ENCODE measurements at regions not wholly inside any gene's neighbourhood (a gene's known extent, or its start where the extent isn't known, plus 50 kb on each side); places are given as distances from the start of the nearest gene placed in this dataset.
"Not testable (repeated sequence)": the region's sequence is repeated elsewhere in the genome, so short reads cannot be mapped to it uniquely, and the experiment has no call there.

- no peak for ATAC-seq
Observed at GRCh38 chr3:110016235-110016815, 679.0 kb upstream of the DPPA4 start.

GRCh38 chr3:110017304-110017703 lies 680.0 kb upstream of the DPPA4 start:
- ATAC-seq = no peak

- ATAC-seq = no peak
Observed at GRCh38 chr3:110021659-110022058, 684.3 kb upstream of the DPPA4 start.

GRCh38 chr3:110023022-110023421 lies 685.7 kb upstream of the DPPA4 start:
- ATAC-seq = not testable (repeated sequence)

- ATAC-seq = no peak
Observed at GRCh38 chr3:110026421-110026820, 689.1 kb upstream of the DPPA4 start.

GRCh38 chr3:110027446-110028080 lies 690.2 kb upstream of the DPPA4 start:
- ATAC-seq = no peak

GRCh38 chr3:110031975-110032374 lies 694.6 kb upstream of the DPPA4 start:
- no peak for ATAC-seq

GRCh38 chr3:110059431-110059830 lies 722.1 kb upstream of the DPPA4 start:
- ATAC-seq = no peak

- ATAC-seq = no peak
Observed at GRCh38 chr3:110062716-110063115, 725.4 kb upstream of the DPPA4 start.

- no peak for ATAC-seq
Observed at GRCh38 chr3:110063178-110063577, 725.8 kb upstream of the DPPA4 start.

GRCh38 chr3:110066206-110066605 lies 728.9 kb upstream of the DPPA4 start:
- ATAC-seq = no peak

GRCh38 chr3:110067527-110067926 lies 730.2 kb upstream of the DPPA4 start:
- ATAC-seq = no peak

GRCh38 chr3:110069761-110070160 lies 732.4 kb upstream of the DPPA4 start:
- ATAC-seq = no peak

GRCh38 chr3:110070161-110070916 lies 733.0 kb upstream of the DPPA4 start:
- no peak for ATAC-seq

GRCh38 chr3:110074095-110074494 lies 736.7 kb upstream of the DPPA4 start:
- ATAC-seq = no peak

- ATAC-seq = no peak
Observed at GRCh38 chr3:110077093-110077492, 739.7 kb upstream of the DPPA4 start.

- ATAC-seq = no peak
Observed at GRCh38 chr3:110093411-110093810, 756.1 kb upstream of the DPPA4 start.

GRCh38 chr3:110093812-110094401 lies 756.6 kb upstream of the DPPA4 start:
- no peak for ATAC-seq

- no peak for ATAC-seq
Observed at GRCh38 chr3:110099711-110100110, 762.4 kb upstream of the DPPA4 start.

- ATAC-seq = no peak
Observed at GRCh38 chr3:110101361-110101760, 764.0 kb upstream of the DPPA4 start.

- ATAC-seq = no peak
Observed at GRCh38 chr3:110106805-110107204, 769.5 kb upstream of the DPPA4 start.

- no peak for ATAC-seq
Observed at GRCh38 chr3:110123946-110124345, 786.6 kb upstream of the DPPA4 start.

GRCh38 chr3:110126065-110126464 lies 788.7 kb upstream of the DPPA4 start:
- ATAC-seq = no peak

GRCh38 chr3:110133971-110134370 lies 796.6 kb upstream of the DPPA4 start:
- ATAC-seq = no peak
